IPS-18c (cell line): ENCODE measurements at regions not wholly inside any gene's neighbourhood (a gene's known extent, or its start where the extent isn't known, plus 50 kb on each side); places are given as distances from the start of the nearest gene placed in this dataset.

Source experiments
- H3K4me3 ChIP-seq: 2 replicates; pipeline ENCODE4 v1.7.0; 2013; ENCODE audit warnings: low read depth, mild to moderate bottlenecking, low read length, moderate library complexity; ENCODE audit not compliant: insufficient read depth
- H3K9me3 ChIP-seq: one replicate; pipeline ENCODE4 v1.6.1; 2013; ENCODE audit warnings: mild to moderate bottlenecking, low read length, moderate library complexity; ENCODE audit not compliant: control insufficient read depth, insufficient read depth

GRCh38 chr3:18153571-18154173, 271.5 kb downstream of the SATB1 start:
- Histone ChIP-seq H3K9me3 (no peaks in the 10 kb centered on the region), H3K4me3 (no peak overlapping the region)

GRCh38 chr3:18151199-18151598, 273.9 kb downstream of the SATB1 start:
- Histone ChIP-seq H3K9me3 (no peaks in the 10 kb centered on the region), H3K4me3 (no peak overlapping the region)

GRCh38 chr3:18149935-18150334, 275.2 kb downstream of the SATB1 start:
- Histone ChIP-seq H3K4me3 (no peak overlapping the region), H3K9me3 (no peaks in the 10 kb centered on the region)

- no peak overlapping the region for H3K4me3 ChIP-seq
- no peaks in the 10 kb centered on the region for H3K9me3 ChIP-seq
Measured at GRCh38 chr3:18149386-18149785, 275.8 kb downstream of the SATB1 start.

- Histone ChIP-seq H3K4me3 (no peak overlapping the region), H3K9me3 (no peaks in the 10 kb centered on the region)
Measured at GRCh38 chr3:18144571-18144970, 280.6 kb downstream of the SATB1 start.

GRCh38 chr3:18143258-18143780, 281.8 kb downstream of the SATB1 start:
- H3K9me3 ChIP-seq = no peaks in the 10 kb centered on the region

GRCh38 chr3:18137958-18138357, 287.2 kb downstream of the SATB1 start:
- H3K9me3 ChIP-seq = no peaks in the 10 kb centered on the region

More at GRCh38 chr3:18143258-18143780, 281.8 kb downstream of the SATB1 start:
- no peak overlapping the region for H3K4me3 ChIP-seq

GRCh38 chr3:18135060-18135814, 289.9 kb downstream of the SATB1 start:
- H3K4me3 ChIP-seq = no peak overlapping the region
- no peaks in the 10 kb centered on the region for H3K9me3 ChIP-seq

More at GRCh38 chr3:18137958-18138357, 287.2 kb downstream of the SATB1 start:
- H3K4me3 ChIP-seq = no peak overlapping the region

GRCh38 chr3:18134386-18135059, 290.6 kb downstream of the SATB1 start:
- H3K4me3 ChIP-seq = no peak overlapping the region
- H3K9me3 ChIP-seq = no peaks in the 10 kb centered on the region

- Histone ChIP-seq H3K4me3 (no peak overlapping the region), H3K9me3 (no peaks in the 10 kb centered on the region)
Measured at GRCh38 chr3:18132991-18133390, 292.1 kb downstream of the SATB1 start.

GRCh38 chr3:18127859-18128681, 297.1 kb downstream of the SATB1 start:
- H3K4me3 ChIP-seq = no peak overlapping the region
- no peaks in the 10 kb centered on the region for H3K9me3 ChIP-seq

GRCh38 chr3:18127174-18127858, 297.8 kb downstream of the SATB1 start:
- Histone ChIP-seq H3K9me3 (no peaks in the 10 kb centered on the region), H3K4me3 (no peak overlapping the region)

- Histone ChIP-seq H3K4me3 (no peak overlapping the region), H3K9me3 (no peaks in the 10 kb centered on the region)
Measured at GRCh38 chr3:18126772-18127171, 298.4 kb downstream of the SATB1 start.

GRCh38 chr3:18124501-18124900, 300.6 kb downstream of the SATB1 start:
- H3K4me3 ChIP-seq = no peak overlapping the region
- H3K9me3 ChIP-seq = no peaks in the 10 kb centered on the region

- Histone ChIP-seq H3K9me3 (no peaks in the 10 kb centered on the region), H3K4me3 (no peak overlapping the region)
Measured at GRCh38 chr3:18122264-18122663, 302.9 kb downstream of the SATB1 start.

GRCh38 chr3:18121020-18121419, 304.1 kb downstream of the SATB1 start:
- Histone ChIP-seq H3K9me3 (no peaks in the 10 kb centered on the region), H3K4me3 (no peak overlapping the region)

GRCh38 chr3:18119866-18120265, 305.3 kb downstream of the SATB1 start:
- Histone ChIP-seq H3K4me3 (no peak overlapping the region), H3K9me3 (no peaks in the 10 kb centered on the region)
